Fibroblast of lung (primary cell): ENCODE measurements at regions not wholly inside any gene's neighbourhood (a gene's known extent, or its start where the extent isn't known, plus 50 kb on each side); places are given as distances from the start of the nearest gene placed in this dataset.

Experiments
- DNase-seq, 2 donors: peaks; one replicate each; pipeline versions ENCODE4 v3.0.0 to v3.0.0-alpha.2; 2010; ENCODE audit warnings: low read depth in 2 of 2
- H2AFZ ChIP-seq: 2 replicates; pipeline ENCODE4 v1.5.1; 2012; ENCODE audit warnings: low read length, control low read depth, inconsistent platforms
- H3K27ac ChIP-seq: 2 replicates; pipeline ENCODE4 v1.5.1; 2011; ENCODE audit warnings: low read length, control low read depth; ENCODE audit not compliant: insufficient read depth
- H3K27me3 ChIP-seq: 2 replicates; pipeline ENCODE4 v1.5.1; 2011; ENCODE audit warnings: mild to moderate bottlenecking, low read length; ENCODE audit not compliant: control insufficient read depth, insufficient read depth
- H3K36me3 ChIP-seq: 2 replicates; pipeline ENCODE4 v1.5.1; 2011; ENCODE audit warnings: low read length; ENCODE audit not compliant: control insufficient read depth, insufficient read depth
- H3K4me1 ChIP-seq: 2 replicates; pipeline ENCODE4 v1.5.1; 2011; ENCODE audit warnings: low read length; ENCODE audit not compliant: control insufficient read depth, insufficient read depth; ENCODE audit errors: extremely low read depth
- H3K4me2 ChIP-seq: 2 replicates; pipeline ENCODE4 v1.5.1; 2011; ENCODE audit warnings: low read length, control low read depth; ENCODE audit not compliant: insufficient read depth; ENCODE audit errors: extremely low read depth
- H3K4me3 ChIP-seq, 4 experiments: fragments of 200-600 bp in 1 of 4; sonication (generic) in 1 of 4; replicated peaks in 1 of 4; 2 replicates each; pipeline ENCODE4 v1.5.1; 2011 to 2016; ENCODE audit warnings: low read length in 4 of 4, low read depth in 3 of 4, mild to moderate bottlenecking in 3 of 4, control low read depth in 2 of 4, inconsistent platforms in 1 of 4, mixed read lengths in 1 of 4; ENCODE audit not compliant: insufficient read depth in 1 of 4; ENCODE audit errors: control extremely low read depth in 1 of 4
- H3K79me2 ChIP-seq: 2 replicates; pipeline ENCODE4 v1.5.1; 2012; ENCODE audit warnings: mild to moderate bottlenecking, low read length, inconsistent platforms; ENCODE audit not compliant: control insufficient read depth, insufficient read depth
- H3K9ac ChIP-seq: 2 replicates; pipeline ENCODE4 v1.5.1; 2011; ENCODE audit warnings: mild to moderate bottlenecking, low read length, control low read depth; ENCODE audit not compliant: insufficient read depth
- H3K9me3 ChIP-seq: 2 replicates; pipeline ENCODE4 v1.5.1; 2012; ENCODE audit warnings: low read depth, low read length; ENCODE audit not compliant: control insufficient read depth, insufficient read depth
- H4K20me1 ChIP-seq: 2 replicates; pipeline ENCODE4 v1.5.1; 2011; ENCODE audit warnings: low read length; ENCODE audit not compliant: control insufficient read depth, insufficient read depth; ENCODE audit errors: extremely low read depth
- CTCF ChIP-seq, 2 donors: IDR thresholded peaks in 1 of 2; conservative IDR thresholded peaks in 1 of 2; 1 replicate in 1 of 2; 2 replicates in 1 of 2; pipeline ENCODE4 v1.5.1; 2011 to 2012; ENCODE audit warnings: low read length in 2 of 2, control low read depth in 1 of 2, inconsistent platforms in 1 of 2, low read depth in 1 of 2, mild to moderate bottlenecking in 1 of 2
- EZH2 ChIP-seq: IDR thresholded peaks from 2 replicates; pipeline ENCODE4 v1.5.1; 2012; ENCODE audit warnings: low read length, control low read depth, mild to moderate bottlenecking; ENCODE audit errors: missing control alignments

DNA sequence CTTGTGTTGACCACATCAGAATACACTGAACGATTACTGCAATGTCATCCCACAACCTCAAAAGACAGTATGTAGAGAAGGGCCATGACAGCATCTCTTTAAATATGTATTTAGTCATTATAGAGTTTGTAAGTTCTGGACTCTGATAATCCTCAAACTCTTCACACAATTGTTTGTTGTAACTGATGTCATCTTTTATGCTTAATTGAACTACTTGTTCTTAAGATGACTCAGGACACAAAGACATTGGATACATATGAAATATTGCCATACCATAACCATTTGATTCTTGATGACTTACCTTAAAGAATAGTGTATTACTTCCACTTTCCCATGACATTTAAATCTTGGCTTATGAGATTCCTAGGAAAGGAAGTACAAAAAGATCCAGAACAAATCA is 347.6 kb downstream of the KLF5 start:
- no peaks in the 10 kb centered on the region for H3K4me1 ChIP-seq

DNA sequence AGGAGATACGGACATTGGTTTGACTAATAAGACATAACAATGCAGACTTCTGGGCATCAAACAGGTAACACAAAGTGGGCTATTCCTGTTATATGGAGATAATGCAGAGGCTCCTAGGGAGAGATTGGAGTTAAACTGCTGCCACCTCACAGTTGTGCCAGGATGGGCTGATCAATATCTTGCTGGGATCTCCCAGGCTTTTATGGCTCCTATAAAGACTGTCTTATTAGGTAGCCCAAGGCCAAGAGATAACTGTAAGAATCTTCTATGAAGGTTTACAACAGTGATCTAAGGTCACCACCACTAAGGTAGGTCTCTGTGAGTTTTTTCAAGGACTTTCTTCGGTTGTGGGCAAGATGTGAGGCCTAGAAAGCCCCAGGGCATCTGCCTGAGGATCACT is 345.8 kb downstream of the KLF5 start:
- H3K9me3 ChIP-seq, result no peaks in the 10 kb centered on the region
- no peaks in the 10 kb centered on the region for H3K79me2 ChIP-seq
- H3K27me3 ChIP-seq, result no peaks in the 10 kb centered on the region
- no peak for DNase-seq
- no peaks in the 10 kb centered on the region for H3K4me1 ChIP-seq
- no peak for TF ChIP-seq CTCF (conservative IDR thresholded peaks at IDR 0.05 in 1 of 2, IDR thresholded peaks at IDR 0.05 in 1 of 2; ENCODE audit: low read depth in 1 of 2, low read length in 2 of 2)
- TF ChIP-seq EZH2, result no peak
- H3K4me3 ChIP-seq, result no peak overlapping the region
- H2AFZ ChIP-seq, result no peak overlapping the region
- no peak overlapping the region for H3K9ac ChIP-seq
- no peaks in the 10 kb centered on the region for H4K20me1 ChIP-seq
- no peak overlapping the region for H3K4me2 ChIP-seq
- H3K27ac ChIP-seq, result no peak overlapping the region
- no peaks in the 10 kb centered on the region for H3K36me3 ChIP-seq

More for the DNA sequence above, 347.6 kb downstream of the KLF5 start:
- H2AFZ ChIP-seq, result no peak overlapping the region
- no peak overlapping the region for H3K4me2 ChIP-seq
- no peaks in the 10 kb centered on the region for H3K36me3 ChIP-seq
- H3K4me3 ChIP-seq, result no peak overlapping the region
- H3K9ac ChIP-seq, result no peak overlapping the region
- TF ChIP-seq EZH2 (no peak), CTCF (conservative IDR thresholded peaks at IDR 0.05 in 1 of 2, IDR thresholded peaks at IDR 0.05 in 1 of 2; ENCODE audit: low read depth in 1 of 2, low read length in 2 of 2) (no peak)
- DNase-seq, result no peak
- H3K27me3 ChIP-seq, result no peaks in the 10 kb centered on the region
- no peaks in the 10 kb centered on the region for H3K79me2 ChIP-seq
- H3K27ac ChIP-seq, result no peak overlapping the region
- no peaks in the 10 kb centered on the region for H3K9me3 ChIP-seq
- no peaks in the 10 kb centered on the region for H4K20me1 ChIP-seq

DNA sequence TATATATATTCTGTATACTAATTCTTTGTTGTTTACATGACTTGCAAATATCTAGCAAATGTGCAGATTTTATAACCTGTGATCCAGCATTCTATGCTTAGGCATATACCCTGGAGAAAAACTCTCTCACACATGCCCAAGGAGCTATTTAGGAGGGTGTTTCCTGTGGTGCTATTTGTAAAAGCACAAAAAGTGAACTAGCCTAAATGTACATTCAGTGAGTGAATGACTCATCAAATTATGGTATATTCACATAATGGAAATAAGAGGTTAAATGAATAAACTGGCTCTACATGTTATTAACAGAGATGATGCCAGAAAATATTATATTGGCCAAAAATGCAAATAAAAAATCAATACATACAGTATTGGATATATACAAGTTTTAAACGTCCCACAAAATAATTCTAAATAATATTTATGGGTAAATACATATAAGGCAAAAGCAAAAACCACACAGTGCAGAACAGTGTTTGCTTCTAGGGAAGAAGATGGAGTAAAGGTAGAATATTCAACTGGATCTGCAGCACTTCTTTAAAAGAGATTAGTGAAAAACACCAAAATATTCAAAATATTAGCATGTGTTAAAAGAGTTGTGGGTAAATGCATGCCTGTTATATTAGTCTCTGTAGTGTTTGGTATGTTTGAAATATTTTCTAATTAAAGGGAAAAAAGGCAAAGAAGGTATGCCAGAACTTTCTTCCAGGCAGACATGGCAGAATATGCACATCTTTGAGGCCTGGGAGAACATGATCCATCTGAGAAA is 344.7 kb downstream of the KLF5 start:
- H4K20me1 ChIP-seq, result no peaks in the 10 kb centered on the region
- H3K4me3 ChIP-seq, result no peak overlapping the region
- no peaks in the 10 kb centered on the region for H3K36me3 ChIP-seq
- H3K27ac ChIP-seq, result no peak overlapping the region
- H3K9me3 ChIP-seq, result no peaks in the 10 kb centered on the region
- H3K9ac ChIP-seq, result no peak overlapping the region
- no peak overlapping the region for H3K4me2 ChIP-seq
- no peaks in the 10 kb centered on the region for H3K79me2 ChIP-seq
- no peaks in the 10 kb centered on the region for H3K27me3 ChIP-seq
- H2AFZ ChIP-seq, result no peak overlapping the region
- peak in 1 of 2 donors; percentile 33 for DNase-seq
- H3K4me1 ChIP-seq, result no peaks in the 10 kb centered on the region
- no peak for TF ChIP-seq EZH2
- no peak for TF ChIP-seq CTCF (conservative IDR thresholded peaks at IDR 0.05 in 1 of 2, IDR thresholded peaks at IDR 0.05 in 1 of 2; ENCODE audit: low read depth in 1 of 2, low read length in 2 of 2)
